K562 (cell line): ENCODE measurements at regions not wholly inside any gene's neighbourhood (a gene's known extent, or its start where the extent isn't known, plus 50 kb on each side); places are given as distances from the start of the nearest gene placed in this dataset.

Experiments used
- ATAC-seq: fragments of 200-7000 bp; cut with Tn5 transposase; 3 replicates; pipeline ENCODE4 v1.9.1; 2020; ENCODE audit warnings: moderate library complexity
- BruUV-seq: library from RNA; stranded (reverse); fragments of 400-500 nt; replicated peaks from 2 replicates; lab custom pipeline; 2021; lab: Mats Ljungman, UMichigan
- CTCF ChIA-PET: fragments of 300-600 bp; formaldehyde crosslinking; extraction: SDS; loops from one replicate; lab custom pipeline; 2021; ENCODE audit warnings: low intra/inter-chr PET ratio; lab: Yijun Ruan, JAX
- POLR2A ChIA-PET: fragments of 300-600, 350-650 bp; sonication (Branson Sonifier 250); formaldehyde crosslinking; extraction: SDS; loops from one replicate; lab custom pipeline; 2021; ENCODE audit warnings: antibody characterized with exemption, inconsistent platforms; lab: Yijun Ruan, JAX
- DNase-seq, 4 experiments: peaks; one replicate each; pipeline versions ENCODE4 v3.0.0 to v3.0.0-alpha.2; 2011 to 2018; ENCODE audit warnings: low spot score in 3 of 4, mixed read lengths in 3 of 4; ENCODE audit errors: extremely low read depth in 1 of 4
- FAIRE-seq: peaks from 2 replicates; lab custom pipeline; 2011; peaks lifted over from hg19 to GRCh38; lab: Jason Lieb, UNC
- H2AFZ ChIP-seq: 2 replicates; pipeline ENCODE4 v1.6.0; 2011; ENCODE audit warnings: low read depth, low read length, control low read depth, inconsistent platforms
- H3K27ac ChIP-seq: fragments of 200-600 bp; 3 replicates; pipeline ENCODE4 v1.8.0; 2011; ENCODE audit warnings: low read depth, mild to moderate bottlenecking, control low read depth, inconsistent platforms, low read length, moderate library complexity, mixed read lengths; ENCODE audit errors: extremely low read depth
- H3K27me3 ChIP-seq, 2 experiments: fragments of 300-600 bp in 1 of 2; 2 replicates in 1 of 2; 3 replicates in 1 of 2; pipeline versions ENCODE4 v1.6.0 to v1.8.0; 2011; ENCODE audit warnings: inconsistent platforms in 2 of 2, low read length in 2 of 2, mild to moderate bottlenecking in 1 of 2, mixed read lengths in 1 of 2, moderate library complexity in 1 of 2; ENCODE audit not compliant: control insufficient read depth in 2 of 2, insufficient read depth in 2 of 2
- H3K36me3 ChIP-seq: fragments of 300-600 bp; 3 replicates; pipeline ENCODE4 v1.8.0; 2011; ENCODE audit warnings: mild to moderate bottlenecking, low read length, inconsistent platforms; ENCODE audit not compliant: control insufficient read depth, insufficient read depth
- H3K4me1 ChIP-seq, 2 experiments: fragments of 200-600 bp in 1 of 2; replicated peaks in 1 of 2; 2 replicates in 1 of 2; 3 replicates in 1 of 2; pipeline versions ENCODE4 v1.5.1 to v1.8.0; 2011; ENCODE audit warnings: inconsistent platforms in 2 of 2, low read length in 2 of 2, mild to moderate bottlenecking in 1 of 2, mixed read lengths in 1 of 2, moderate library complexity in 1 of 2; ENCODE audit not compliant: control insufficient read depth in 2 of 2, insufficient read depth in 2 of 2
- H3K4me2 ChIP-seq: 2 replicates; pipeline ENCODE4 v1.6.1; 2011; ENCODE audit warnings: low read length, control low read depth, inconsistent platforms, mixed read lengths; ENCODE audit not compliant: insufficient read depth
- H3K4me3 ChIP-seq: fragments of 200-600 bp; sonication (generic), shearing (Covaris generic); 2 replicates; pipeline ENCODE4 v1.5.1; 2016; ENCODE audit warnings: control low read depth, inconsistent platforms
- H3K79me2 ChIP-seq: fragments of 200-600 bp; 3 replicates; pipeline ENCODE4 v1.8.0; 2011; ENCODE audit warnings: low read length, inconsistent platforms; ENCODE audit not compliant: control insufficient read depth, insufficient read depth
- H3K9ac ChIP-seq, 2 experiments: 2 replicates each; pipeline versions ENCODE4 v1.6.0 to v1.6.1; 2011; ENCODE audit warnings: low read depth in 2 of 2, low read length in 2 of 2, control low read depth in 1 of 2, inconsistent platforms in 1 of 2, mild to moderate bottlenecking in 1 of 2, mixed read lengths in 1 of 2; ENCODE audit not compliant: insufficient read depth in 1 of 2
- H3K9me1 ChIP-seq: one replicate; pipeline ENCODE4 v1.6.0; 2011; ENCODE audit warnings: inconsistent platforms, mild to moderate bottlenecking, low read length, moderate library complexity; ENCODE audit not compliant: control insufficient read depth, insufficient read depth
- H3K9me3 ChIP-seq: replicated peaks from 2 replicates; pipeline ENCODE4 v1.5.1; 2011; ENCODE audit warnings: low read depth, low read length, inconsistent platforms; ENCODE audit not compliant: control insufficient read depth, insufficient read depth
- H4K20me1 ChIP-seq: replicated peaks from 2 replicates; pipeline ENCODE4 v1.6.1; 2011; ENCODE audit warnings: low read length, inconsistent platforms, mixed read lengths; ENCODE audit not compliant: control insufficient read depth, insufficient read depth
- CBX3 ChIP-seq, 2 experiments: IDR thresholded peaks; 1 replicate in 1 of 2; 2 replicates in 1 of 2; pipeline ENCODE4 v1.6.1; 2012; ENCODE audit warnings: inconsistent platforms in 2 of 2, low read length in 2 of 2, borderline replicate concordance in 1 of 2, control low read depth in 1 of 2
- ESRRA ChIP-seq: fragments of 450-650 bp; IDR thresholded peaks from 2 replicates; pipeline ENCODE4 v1.6.1; 2014; ENCODE audit warnings: low read depth, mild to moderate bottlenecking, moderate library complexity, borderline replicate concordance
- FOS ChIP-seq: IDR thresholded peaks from 3 replicates; pipeline ENCODE4 v1.6.1; 2011; ENCODE audit not compliant: insufficient read length; ENCODE audit errors: extremely low read depth
- FOXA1 ChIP-seq: fragments of 450-650 bp; IDR thresholded peaks from 2 replicates; pipeline ENCODE4 v1.6.1; 2016; ENCODE audit warnings: mild to moderate bottlenecking, borderline replicate concordance
- HEY1 ChIP-seq: fragments of 250-450 bp; sonication (Bioruptor Pico); IDR thresholded peaks from 2 replicates; pipeline ENCODE4 v1.5.0; 2020; ENCODE audit warnings: mild to moderate bottlenecking, moderate library complexity, borderline replicate concordance
- HOXB6 ChIP-seq: fragments of 250-450 bp; sonication (Bioruptor Pico); IDR thresholded peaks from 2 replicates; pipeline ENCODE4 v1.5.1; 2022; ENCODE audit warnings: mild to moderate bottlenecking, borderline replicate concordance
- ID3 ChIP-seq, 2 experiments: fragments of 250-450 bp in 1 of 2; fragments of 450-650 bp in 1 of 2; sonication (Bioruptor Pico) in 1 of 2; IDR thresholded peaks; 2 replicates each; pipeline versions ENCODE4 v1.6.1 to v1.8.0; 2016 to 2021; ENCODE audit warnings: mild to moderate bottlenecking in 2 of 2, moderate library complexity in 2 of 2, missing compliant biosample characterization in 1 of 2, missing genetic modification characterization in 1 of 2
- MTA1 ChIP-seq: fragments of 450-650 bp; IDR thresholded peaks from 2 replicates; pipeline ENCODE4 v1.6.1; 2017; ENCODE audit warnings: borderline replicate concordance
- NR2C2 ChIP-seq, 2 experiments: fragments of 200-800 bp in 1 of 2; sonication (Bioruptor generic) in 1 of 2; sonication (generic) in 1 of 2; formaldehyde crosslinking in 1 of 2; IDR thresholded peaks; 2 replicates each; pipeline versions ENCODE4 v1.6.1 to v1.8.0; 2016 to 2022; ENCODE audit warnings: mild to moderate bottlenecking in 1 of 2, missing compliant biosample characterization in 1 of 2, missing genetic modification characterization in 1 of 2, missing genetic modification reagents in 1 of 2
- POLR2AphosphoS5 ChIP-seq: IDR thresholded peaks from 2 replicates; pipeline ENCODE4 v1.6.1; 2011; ENCODE audit warnings: mild to moderate bottlenecking, low read depth, low read length, moderate library complexity; ENCODE audit not compliant: control insufficient read depth, insufficient read depth
- RAD21 ChIP-seq, 2 experiments: fragments of 250-450 bp in 1 of 2; fragments of 450-650 bp in 1 of 2; sonication (Bioruptor Pico) in 1 of 2; formaldehyde crosslinking in 1 of 2; IDR thresholded peaks in 1 of 2; conservative IDR thresholded peaks in 1 of 2; 2 replicates each; pipeline versions ENCODE4 v1.4.0 to v1.8.0; 2020 to 2022; ENCODE audit warnings: mild to moderate bottlenecking in 2 of 2, moderate library complexity in 1 of 2
- RBM15 ChIP-seq: fragments of 200-400 bp; formaldehyde crosslinking; IDR thresholded peaks from 2 replicates; pipeline ENCODE4 v1.6.1; 2018; ENCODE audit warnings: mild to moderate bottlenecking, low read length, moderate library complexity; ENCODE audit not compliant: insufficient read depth
- SMARCA4 ChIP-seq: fragments of 450-650 bp; IDR thresholded peaks from 2 replicates; pipeline ENCODE4 v1.6.1; 2016
- ZNF165 ChIP-seq: fragments of 250-450 bp; sonication (Bioruptor Pico); IDR thresholded peaks from 2 replicates; pipeline ENCODE4 v1.4.0; 2020; ENCODE audit warnings: borderline replicate concordance
- ZNF316 ChIP-seq: fragments of 450-650 bp; IDR thresholded peaks from 2 replicates; pipeline ENCODE4 v1.6.1; 2016
- ZNF449 ChIP-seq: fragments of 250-450 bp; sonication (Bioruptor Pico); IDR thresholded peaks from 2 replicates; pipeline ENCODE4 v1.8.0; 2022; ENCODE audit warnings: moderate library complexity, mild to moderate bottlenecking, inconsistent platforms
- WGBS: fragments of 100-300 bp; shearing (Covaris generic); methylation state at CpG from one replicate; pipeline ENCODE4 v1.1.6; 2016; ENCODE audit warnings: low coverage, mixed read lengths; ENCODE audit not compliant: insufficient coverage; ENCODE audit errors: missing lambda C conversion rate; 5-methylcytosine and 5-hydroxymethylcytosine counted together
- in situ Hi-C: fragments of 300-500 bp; cut with MboI; formaldehyde crosslinking; loops from 4 replicates; pipeline ENCODE4 v1.15.0; 2018; ENCODE audit warnings: inconsistent platforms, mixed read lengths
- intact Hi-C: fragments of 100-400 bp; cut with micrococcal nuclease; formaldehyde crosslinking; loops from 2 replicates; pipeline ENCODE4 v1.14.2; 2022

GRCh38 chr14:80428671-80429070 is 217.4 kb upstream of the DIO2 start:
- 0% methylated on average over 2 of the region's 2 CpGs for WGBS
- CTCF ChIA-PET = no interaction called here
- no peaks in the 10 kb centered on the region for H3K79me2 ChIP-seq
- no peak for DNase-seq
- no peaks in the 10 kb centered on the region for H3K9me3 ChIP-seq
- no peaks in the 10 kb centered on the region for H3K9me1 ChIP-seq
- POLR2A ChIA-PET = no interaction called here
- intact Hi-C loops (no loop called here), in situ Hi-C loops (no loop called here)
- H3K4me2 ChIP-seq = no peak overlapping the region
- H4K20me1 ChIP-seq = no peaks in the 10 kb centered on the region
- TF ChIP-seq POLR2AphosphoS5 = no peak
- TF ChIP-seq ZNF165 (CRISPR knock-in tag) = no peak
- TF ChIP-seq MTA1 = no peak
- no peaks in the 10 kb centered on the region for H3K36me3 ChIP-seq
- FAIRE-seq = no peak
- ATAC-seq = no peak
- no peaks in the 10 kb centered on the region for H3K27me3 ChIP-seq
- H3K4me1 ChIP-seq = no peaks in the 10 kb centered on the region
- no peak overlapping the region for H3K4me3 ChIP-seq
- H3K9ac ChIP-seq = no peak overlapping the region
- no peak overlapping the region for H3K27ac ChIP-seq
- no peak overlapping the region for H2AFZ ChIP-seq
- no TSS peak for BruUV-seq

- Histone ChIP-seq H2AFZ (no peak overlapping the region), H3K79me2 (no peaks in the 10 kb centered on the region), H3K9ac (no peak overlapping the region), H4K20me1 (no peaks in the 10 kb centered on the region), H3K4me3 (no peak overlapping the region), H3K27ac (no peak overlapping the region), H3K4me2 (no peak overlapping the region), H3K9me1 (no peaks in the 10 kb centered on the region), H3K9me3 (no peaks in the 10 kb centered on the region), H3K4me1 (no peaks in the 10 kb centered on the region), H3K27me3 (no peaks in the 10 kb centered on the region), H3K36me3 (no peaks in the 10 kb centered on the region)
- FAIRE-seq (no peak), ATAC-seq (no peak), DNase-seq (no peak)
- ChIA-PET CTCF (no interaction called here), POLR2A (no interaction called here)
- in situ Hi-C loops = no loop called here
- whole genome bisulfite sequencing = 0% methylated on average over 3 of the region's 3 CpGs
- TF ChIP-seq RBM15 = no peak
- no peak for TF ChIP-seq HOXB6 (CRISPR knock-in tag)
- TF ChIP-seq FOS = no peak
- no peak for TF ChIP-seq CBX3 (IDR thresholded peaks at IDR 0.05; ENCODE audit: borderline replicate concordance in 1 of 2, low read length in 2 of 2)
- no peak for TF ChIP-seq ZNF316
- no peak for TF ChIP-seq HEY1
- TF ChIP-seq ID3 (CRISPR knock-in tag; IDR thresholded peaks at IDR 0.05) = no peak
- TF ChIP-seq ID3 (tag; IDR thresholded peaks at IDR 0.05) = no peak
- no peak for TF ChIP-seq FOXA1
- no peak for TF ChIP-seq RAD21 (CRISPR knock-in tag; conservative IDR thresholded peaks at IDR 0.05 in 1 of 2, IDR thresholded peaks at IDR 0.05 in 1 of 2)
- TF ChIP-seq ZNF449 (CRISPR knock-in tag) = no peak
- TF ChIP-seq NR2C2 (CRISPR knock-in tag; IDR thresholded peaks at IDR 0.05) = no peak
- no peak for TF ChIP-seq NR2C2 (tag; IDR thresholded peaks at IDR 0.05)
- no peak for TF ChIP-seq ESRRA
- TF ChIP-seq SMARCA4 = no peak
- BruUV-seq = no TSS peak
- intact Hi-C loops = no loop called here
Measured at GRCh38 chr14:80428171-80428570, 216.9 kb upstream of the DIO2 start.
